ENCODE measurements at regions not wholly inside any gene's neighbourhood (a gene's known extent, or its start where the extent isn't known, plus 50 kb on each side); places are given as distances from the start of the nearest gene placed in this dataset.

DNA sequence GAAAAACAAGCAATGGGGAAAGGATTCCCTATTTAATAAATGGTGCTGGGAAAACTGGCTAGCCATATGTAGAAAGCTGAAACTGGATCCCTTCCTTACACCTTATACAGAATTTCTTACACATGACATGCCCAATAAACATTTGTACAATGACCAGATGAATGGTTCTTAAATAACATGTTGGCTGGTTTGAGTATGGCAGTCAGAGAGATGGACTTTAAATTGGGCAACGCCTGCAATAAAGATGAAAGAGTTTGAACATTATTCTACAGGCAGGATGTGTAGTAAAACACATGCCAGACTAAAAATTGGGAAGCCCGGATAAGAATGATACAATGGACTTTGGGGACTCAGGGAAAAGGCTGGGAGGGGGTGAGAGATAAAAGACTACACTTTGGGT lies 360.6 kb upstream of the KITLG start:
- no peaks in the 10 kb centered on the region for H3K9me3 ChIP-seq
- 87 to 90% methylated on average over 2 of the region's 2 CpGs for WGBS, 2 donors
- H3K4me1 ChIP-seq, result no peaks in the 10 kb centered on the region
- intact Hi-C loops (cut with DNase I; ENCODE audit: low total_unique reads), result no loop called here
- TF ChIP-seq, protein P1, sequence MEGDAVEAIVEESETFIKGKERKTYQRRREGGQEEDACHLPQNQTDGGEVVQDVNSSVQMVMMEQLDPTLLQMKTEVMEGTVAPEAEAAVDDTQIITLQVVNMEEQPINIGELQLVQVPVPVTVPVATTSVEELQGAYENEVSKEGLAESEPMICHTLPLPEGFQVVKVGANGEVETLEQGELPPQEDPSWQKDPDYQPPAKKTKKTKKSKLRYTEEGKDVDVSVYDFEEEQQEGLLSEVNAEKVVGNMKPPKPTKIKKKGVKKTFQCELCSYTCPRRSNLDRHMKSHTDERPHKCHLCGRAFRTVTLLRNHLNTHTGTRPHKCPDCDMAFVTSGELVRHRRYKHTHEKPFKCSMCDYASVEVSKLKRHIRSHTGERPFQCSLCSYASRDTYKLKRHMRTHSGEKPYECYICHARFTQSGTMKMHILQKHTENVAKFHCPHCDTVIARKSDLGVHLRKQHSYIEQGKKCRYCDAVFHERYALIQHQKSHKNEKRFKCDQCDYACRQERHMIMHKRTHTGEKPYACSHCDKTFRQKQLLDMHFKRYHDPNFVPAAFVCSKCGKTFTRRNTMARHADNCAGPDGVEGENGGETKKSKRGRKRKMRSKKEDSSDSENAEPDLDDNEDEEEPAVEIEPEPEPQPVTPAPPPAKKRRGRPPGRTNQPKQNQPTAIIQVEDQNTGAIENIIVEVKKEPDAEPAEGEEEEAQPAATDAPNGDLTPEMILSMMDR (IDR thresholded peaks at IDR 0.05), result no peak
- TF ChIP-seq POLR2A (IDR thresholded peaks at IDR 0.05), result no peak
- H3K27me3 ChIP-seq, result no peaks in the 10 kb centered on the region
- H3K4me3 ChIP-seq, result no peak overlapping the region
- no peaks in the 10 kb centered on the region for H3K36me3 ChIP-seq (ENCODE audit: low read depth, missing control alignments)
- no peak for DNase-seq
- no peak overlapping the region for H3K27ac ChIP-seq

DNA sequence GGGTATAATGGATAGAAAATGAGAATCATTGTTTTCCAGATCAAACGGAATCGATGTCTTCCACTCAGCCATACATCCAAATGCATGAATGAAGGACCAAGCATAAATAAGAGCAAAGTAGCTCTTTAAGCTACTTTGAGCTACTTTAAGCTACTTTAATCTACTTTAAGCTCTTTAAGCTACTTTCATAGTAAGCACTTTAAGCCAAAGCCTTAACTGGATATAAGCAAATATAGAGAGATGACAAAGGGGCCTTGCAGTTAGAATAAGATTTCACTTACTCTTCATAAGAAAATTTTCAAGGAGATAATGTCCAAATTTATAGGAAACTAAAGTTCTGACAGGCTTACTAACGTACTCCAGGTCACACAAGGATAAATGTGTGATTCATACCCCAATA lies 355.6 kb upstream of the KITLG start:
- intact Hi-C loops (cut with DNase I; ENCODE audit: low total_unique reads), result no loop called here
- Histone ChIP-seq H3K27ac (no peak overlapping the region), H3K36me3 (ENCODE audit: low read depth, missing control alignments) (no peaks in the 10 kb centered on the region), H3K9me3 (no peaks in the 10 kb centered on the region), H3K4me1 (no peaks in the 10 kb centered on the region), H3K4me3 (no peak overlapping the region), H3K27me3 (no peaks in the 10 kb centered on the region)
- WGBS, 2 donors, result 86 to 94% methylated on average over 3 of the region's 3 CpGs
- TF ChIP-seq, protein P1 (IDR thresholded peaks at IDR 0.05), result no peak
- no peak for TF ChIP-seq POLR2A (IDR thresholded peaks at IDR 0.05)
- DNase-seq, result no peak

DNA sequence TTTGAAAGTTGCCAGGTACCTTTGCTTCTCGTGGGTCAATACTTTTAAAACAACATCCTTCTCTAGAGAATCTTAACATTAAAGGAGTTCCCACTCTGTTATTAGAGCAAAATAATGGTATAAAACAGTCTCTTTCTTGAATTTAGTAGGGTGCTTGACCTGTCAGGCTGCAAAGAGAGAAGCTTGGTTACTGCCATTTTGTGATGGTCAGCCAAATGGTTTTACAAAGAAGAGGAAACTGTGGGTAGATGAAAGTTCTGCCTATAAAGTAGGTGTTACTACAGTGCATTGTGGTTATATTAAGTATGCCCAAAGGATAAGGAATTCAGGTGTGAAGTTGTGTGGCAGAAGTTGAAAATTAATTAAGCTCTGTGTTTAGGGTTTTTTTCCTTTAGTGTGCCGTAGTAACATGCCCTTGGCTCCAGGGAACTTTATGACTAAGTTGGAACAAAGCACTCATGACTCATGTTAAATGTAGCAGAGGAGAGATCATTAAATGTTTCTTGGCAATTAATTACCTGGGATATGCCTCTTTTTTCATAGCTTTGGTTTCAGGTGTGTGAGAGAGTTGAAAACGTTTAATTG lies 354.0 kb upstream of the KITLG start:
- intact Hi-C loops (cut with DNase I; ENCODE audit: low total_unique reads), result no loop called here
- Histone ChIP-seq H3K27ac (no peak overlapping the region), H3K4me1 (no peaks in the 10 kb centered on the region), H3K36me3 (ENCODE audit: low read depth, missing control alignments) (no peaks in the 10 kb centered on the region), H3K27me3 (no peaks in the 10 kb centered on the region), H3K4me3 (no peak overlapping the region), H3K9me3 (no peaks in the 10 kb centered on the region)
- no peak for TF ChIP-seq POLR2A (IDR thresholded peaks at IDR 0.05)
- TF ChIP-seq, protein P1 (IDR thresholded peaks at IDR 0.05), result no peak
- WGBS, 2 donors, result 63 to 68% methylated on average over 3 of the region's 3 CpGs
- DNase-seq, result no peak

DNA sequence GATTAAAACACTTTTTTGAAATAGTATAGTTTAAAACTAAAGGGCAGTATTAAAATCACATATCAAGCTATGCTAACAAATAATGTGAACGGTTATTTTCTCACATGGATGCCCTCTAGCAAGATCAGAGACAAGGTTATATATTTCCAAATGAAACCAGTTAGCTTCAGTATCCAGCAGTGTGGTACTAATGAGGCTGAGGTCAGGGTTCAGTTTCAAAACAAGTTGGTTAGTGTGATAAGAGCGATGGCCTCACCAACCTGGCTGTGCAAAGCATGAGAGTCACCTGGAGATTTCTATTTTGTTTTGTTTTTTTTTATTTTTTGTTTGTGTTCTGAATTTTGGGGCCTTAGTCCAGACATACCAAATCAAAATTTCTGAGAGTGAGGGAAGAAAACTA lies 352.2 kb upstream of the KITLG start:
- Histone ChIP-seq H3K27me3 (no peaks in the 10 kb centered on the region), H3K36me3 (ENCODE audit: low read depth, missing control alignments) (no peaks in the 10 kb centered on the region), H3K27ac (no peak overlapping the region), H3K4me1 (no peaks in the 10 kb centered on the region), H3K4me3 (no peak overlapping the region), H3K9me3 (no peaks in the 10 kb centered on the region)
- no peak for DNase-seq
- intact Hi-C loops (cut with DNase I; ENCODE audit: low total_unique reads), result no loop called here
- TF ChIP-seq, protein P1 (IDR thresholded peaks at IDR 0.05), result no peak
- TF ChIP-seq POLR2A (IDR thresholded peaks at IDR 0.05), result no peak
- 80 to 86% methylated on average over 2 of the region's 2 CpGs for WGBS, 2 donors

DNA sequence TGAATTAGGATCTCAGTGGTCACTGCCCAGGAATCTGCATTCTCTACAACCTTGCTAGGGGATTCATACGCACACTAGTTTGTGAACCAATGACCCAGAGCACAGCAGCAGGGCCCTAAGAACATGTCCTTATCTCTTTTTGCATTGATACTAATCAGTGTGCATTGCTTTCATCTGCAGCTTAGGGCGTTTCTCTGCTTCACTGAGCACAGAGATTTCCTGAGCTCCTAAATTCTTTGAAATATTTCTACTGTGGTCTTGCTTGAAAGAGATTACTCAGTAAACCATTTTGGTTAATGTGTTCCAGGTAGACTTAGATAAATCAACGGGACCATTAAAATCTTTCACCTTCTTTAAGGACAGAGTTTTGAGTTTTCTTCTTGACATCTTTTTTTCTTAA lies 351.3 kb upstream of the KITLG start:
- Histone ChIP-seq H3K27ac (no peak overlapping the region), H3K36me3 (ENCODE audit: low read depth, missing control alignments) (no peaks in the 10 kb centered on the region), H3K4me1 (no peaks in the 10 kb centered on the region), H3K27me3 (no peaks in the 10 kb centered on the region), H3K9me3 (no peaks in the 10 kb centered on the region), H3K4me3 (no peak overlapping the region)
- WGBS, 2 donors, result 86 to 89% methylated on average over 3 of the region's 3 CpGs
- DNase-seq, result no peak
- intact Hi-C loops (cut with DNase I; ENCODE audit: low total_unique reads), result no loop called here
- no peak for TF ChIP-seq POLR2A (IDR thresholded peaks at IDR 0.05)
- TF ChIP-seq, protein P1 (IDR thresholded peaks at IDR 0.05), result no peak
